Brain microvascular endothelial cell (primary cell): ENCODE measurements at regions not wholly inside any gene's neighbourhood (a gene's known extent, or its start where the extent isn't known, plus 50 kb on each side); places are given as distances from the start of the nearest gene placed in this dataset.

Experiments
- DNase-seq: peaks from one replicate; pipeline ENCODE4 v3.0.0-alpha.2; 2020
- H3K27ac ChIP-seq: fragments of 250-450 bp; sonication (Bioruptor Pico); 2 replicates; pipeline ENCODE4 v1.5.1; 2020; ENCODE audit warnings: mild to moderate bottlenecking, moderate library complexity
- H3K27me3 ChIP-seq: fragments of 250-450 bp; sonication (Bioruptor Pico); replicated peaks from 2 replicates; pipeline ENCODE4 v1.5.1; 2020; ENCODE audit warnings: mild to moderate bottlenecking
- H3K36me3 ChIP-seq: fragments of 250-450 bp; sonication (Bioruptor Pico); replicated peaks from 2 replicates; pipeline ENCODE4 v1.5.1; 2020; ENCODE audit warnings: mild to moderate bottlenecking
- H3K4me3 ChIP-seq: 2 replicates; pipeline ENCODE4 v1.5.1; 2011; ENCODE audit warnings: low read depth, mild to moderate bottlenecking, control low read depth, low read length, moderate library complexity
- in situ Hi-C: cut with HindIII; loops from 2 replicates; pipeline ENCODE4 v1.10.0; 2017; ENCODE audit warnings: low sequenced_read_pairs, low pct_ligation_motif_present
- TF ChIP-seq, protein P1 (sequence below): IDR thresholded peaks from 2 replicates; pipeline ENCODE4 v1.5.1; 2011; ENCODE audit warnings: low read depth, mild to moderate bottlenecking, moderate library complexity, low read length, control low read depth, inconsistent platforms; ENCODE audit errors: missing control alignments

DNA sequence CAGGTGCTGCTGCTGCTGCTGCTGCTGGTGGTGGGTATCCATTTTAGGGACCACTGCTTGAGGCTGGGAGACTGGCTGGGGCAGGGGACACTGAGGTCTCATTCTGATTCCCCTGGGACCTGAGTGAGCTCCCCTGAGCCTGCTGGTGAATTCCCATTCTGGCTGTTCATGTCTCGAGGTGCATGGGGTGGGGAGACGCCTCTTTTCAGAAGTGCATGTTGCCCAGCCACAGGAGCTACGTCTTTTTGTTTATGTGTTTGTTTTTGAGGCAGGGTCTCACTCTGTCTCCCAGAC lies 133.4 kb downstream of the RHOU start:
- TF ChIP-seq, protein P1, sequence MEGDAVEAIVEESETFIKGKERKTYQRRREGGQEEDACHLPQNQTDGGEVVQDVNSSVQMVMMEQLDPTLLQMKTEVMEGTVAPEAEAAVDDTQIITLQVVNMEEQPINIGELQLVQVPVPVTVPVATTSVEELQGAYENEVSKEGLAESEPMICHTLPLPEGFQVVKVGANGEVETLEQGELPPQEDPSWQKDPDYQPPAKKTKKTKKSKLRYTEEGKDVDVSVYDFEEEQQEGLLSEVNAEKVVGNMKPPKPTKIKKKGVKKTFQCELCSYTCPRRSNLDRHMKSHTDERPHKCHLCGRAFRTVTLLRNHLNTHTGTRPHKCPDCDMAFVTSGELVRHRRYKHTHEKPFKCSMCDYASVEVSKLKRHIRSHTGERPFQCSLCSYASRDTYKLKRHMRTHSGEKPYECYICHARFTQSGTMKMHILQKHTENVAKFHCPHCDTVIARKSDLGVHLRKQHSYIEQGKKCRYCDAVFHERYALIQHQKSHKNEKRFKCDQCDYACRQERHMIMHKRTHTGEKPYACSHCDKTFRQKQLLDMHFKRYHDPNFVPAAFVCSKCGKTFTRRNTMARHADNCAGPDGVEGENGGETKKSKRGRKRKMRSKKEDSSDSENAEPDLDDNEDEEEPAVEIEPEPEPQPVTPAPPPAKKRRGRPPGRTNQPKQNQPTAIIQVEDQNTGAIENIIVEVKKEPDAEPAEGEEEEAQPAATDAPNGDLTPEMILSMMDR: no peak
- in situ Hi-C loops: no loop called here
- no peak for DNase-seq

DNA sequence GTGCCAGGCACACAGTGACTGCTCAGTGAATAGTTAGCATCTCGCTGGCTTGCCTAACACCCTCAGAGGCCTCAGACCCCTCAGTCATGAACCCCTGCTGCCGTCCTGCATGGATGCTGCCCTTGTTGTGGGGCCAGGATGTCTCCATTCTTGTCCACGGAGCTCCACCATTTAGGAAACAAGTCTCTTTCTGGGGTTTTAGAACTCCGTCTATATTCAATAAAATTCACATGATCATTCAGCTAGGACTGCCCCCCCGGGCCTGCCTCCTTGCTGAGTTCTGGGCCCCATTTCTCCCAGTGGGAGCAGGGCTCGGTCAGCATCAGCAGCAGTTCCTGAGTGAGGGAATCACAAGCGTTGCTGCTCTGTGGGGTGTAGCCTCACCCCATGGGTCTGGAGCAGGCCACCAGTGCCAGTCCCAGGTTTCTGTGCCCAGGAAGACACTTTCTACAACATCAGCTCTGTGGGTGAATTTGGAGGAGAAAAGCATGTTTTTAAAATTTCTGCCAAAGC lies 134.1 kb downstream of the RHOU start:
- Histone ChIP-seq H3K4me3 (no peak overlapping the region), H3K27me3 (peaks cover 10% of the 10 kb centered on the region), H3K27ac (no peak overlapping the region), H3K36me3 (no peaks in the 10 kb centered on the region)
- in situ Hi-C loops: no loop called here
- TF ChIP-seq, protein P1: no peak
- DNase-seq: no peak

More for the DNA sequence above, 133.4 kb downstream of the RHOU start:
- Histone ChIP-seq H3K27ac (no peak overlapping the region), H3K36me3 (no peaks in the 10 kb centered on the region), H3K4me3 (no peak overlapping the region), H3K27me3 (peaks cover 10% of the 10 kb centered on the region)

DNA sequence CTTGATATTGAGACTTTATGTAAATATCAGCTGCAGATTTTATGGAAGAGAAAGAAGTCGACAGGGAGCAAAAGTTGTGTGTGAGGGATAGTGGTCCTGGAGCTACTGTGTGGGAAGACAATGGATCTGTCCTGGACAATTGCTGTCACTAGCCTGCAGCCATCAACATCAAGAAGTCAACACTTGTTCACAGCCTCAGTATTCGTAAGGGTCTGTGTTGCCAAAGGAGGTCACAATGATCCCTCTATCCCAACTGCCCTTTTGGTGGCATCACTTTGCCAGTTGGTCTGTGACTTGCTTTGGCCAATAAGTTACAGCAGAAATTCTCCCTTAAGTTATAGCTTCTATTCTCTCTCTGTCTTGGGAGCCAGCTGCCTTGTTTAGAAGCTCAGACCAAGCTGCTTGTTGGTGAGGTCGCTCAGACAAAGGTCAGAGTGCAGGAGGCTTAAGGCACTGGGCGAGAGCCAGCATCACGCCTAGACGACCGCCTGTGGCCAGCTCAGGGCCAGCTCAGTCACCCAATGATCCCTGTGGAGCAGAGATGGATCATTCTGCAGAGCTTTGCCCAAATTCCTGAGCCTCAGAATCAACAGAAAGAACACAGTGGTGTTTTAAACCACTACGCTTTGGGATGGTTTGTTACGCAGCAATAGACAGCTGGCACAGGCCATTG lies 134.9 kb downstream of the RHOU start:
- in situ Hi-C loops: no loop called here
- TF ChIP-seq, protein P1: no peak
- Histone ChIP-seq H3K27me3 (peaks cover 10% of the 10 kb centered on the region), H3K4me3 (no peak overlapping the region), H3K27ac (no peak overlapping the region), H3K36me3 (no peaks in the 10 kb centered on the region)
- no peak for DNase-seq

DNA sequence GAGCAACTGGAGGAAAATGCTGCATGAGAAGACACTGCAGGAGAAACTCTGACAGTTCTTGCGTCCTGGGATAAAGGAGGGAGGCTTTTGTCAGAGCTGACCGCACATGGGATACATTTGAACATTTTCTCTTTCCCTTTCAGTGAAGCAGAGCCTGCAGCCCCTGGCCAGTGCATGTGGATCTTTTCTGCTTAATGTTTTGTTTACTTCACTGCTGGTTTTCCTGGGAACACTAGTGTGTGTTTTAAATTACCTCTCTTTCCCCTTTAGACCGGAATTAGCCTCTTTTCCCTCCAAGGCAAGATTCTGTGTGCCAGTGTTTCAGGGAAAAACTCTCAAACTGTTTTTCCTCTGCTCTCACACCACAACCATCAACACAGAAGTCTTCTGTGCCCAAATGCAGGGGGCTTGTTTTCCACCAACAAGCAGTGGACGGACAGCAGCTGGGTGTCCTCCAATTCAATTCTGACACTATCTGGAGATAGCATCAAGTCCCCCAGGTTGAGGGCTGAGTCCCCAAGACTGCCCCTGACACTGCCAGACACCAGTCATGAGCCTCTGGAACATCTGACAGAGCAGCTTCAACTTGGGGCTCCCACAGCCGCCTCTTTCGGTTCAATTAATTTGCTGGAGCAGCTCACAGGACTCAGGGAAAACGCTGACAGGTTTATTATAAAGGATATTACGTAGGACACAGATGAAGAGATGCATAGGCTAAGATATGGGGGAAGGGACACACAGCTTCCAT lies 136.2 kb downstream of the RHOU start:
- H3K36me3 ChIP-seq: no peaks in the 10 kb centered on the region
- H3K27me3 ChIP-seq: peaks cover 10% of the 10 kb centered on the region
- TF ChIP-seq, protein P1: no peak
- DNase-seq: no peak
- no peak overlapping the region for H3K4me3 ChIP-seq
- in situ Hi-C loops: no loop called here
- no peak overlapping the region for H3K27ac ChIP-seq

DNA sequence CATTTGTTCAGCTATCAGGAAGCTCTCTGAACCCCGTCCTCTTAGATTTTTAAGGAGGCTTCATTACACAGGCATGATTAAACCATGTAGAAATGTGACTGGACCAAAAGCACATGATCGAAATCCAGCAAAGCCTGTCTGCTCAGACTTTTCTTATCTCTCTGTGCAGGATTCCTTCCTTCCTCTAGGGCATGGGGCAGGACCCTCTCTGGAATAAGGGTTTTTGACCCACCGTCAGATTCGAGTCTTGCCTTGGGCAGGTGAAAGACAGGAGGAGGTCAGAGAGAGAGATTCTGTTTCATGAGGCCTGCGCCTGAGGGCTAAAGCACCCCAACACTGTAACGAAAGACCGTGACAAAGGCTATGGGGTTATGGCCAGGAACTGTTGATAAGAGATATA lies 136.8 kb downstream of the RHOU start:
- no peak for DNase-seq
- H3K4me3 ChIP-seq: no peak overlapping the region
- no peak overlapping the region for H3K27ac ChIP-seq
- H3K27me3 ChIP-seq: peaks cover 10% of the 10 kb centered on the region
- no peaks in the 10 kb centered on the region for H3K36me3 ChIP-seq
- in situ Hi-C loops: no loop called here
- TF ChIP-seq, protein P1: no peak
